Hindlimb muscle (tissue), 1 donor: ENCODE measurements at regions not wholly inside any gene's neighbourhood (a gene's known extent, or its start where the extent isn't known, plus 50 kb on each side); places are given as distances from the start of the nearest gene placed in this dataset.
"Not testable (repeated sequence)": the region's sequence is repeated elsewhere in the genome, so short reads cannot be mapped to it uniquely, and the experiment has no call there.

Source experiments
- DNase-seq: peaks from one replicate; pipeline ENCODE4 v3.0.0-alpha.2; 2013

- no peak for DNase-seq
Observed at GRCh38 chrX:26851981-26852380, 611.2 kb downstream of the PPP4R3C start.

- DNase-seq = no peak
Observed at GRCh38 chrX:26848511-26848910, 614.6 kb downstream of the PPP4R3C start.

- no peak for DNase-seq
Observed at GRCh38 chrX:26845056-26845455, 618.1 kb downstream of the PPP4R3C start.

GRCh38 chrX:26822448-26822847 lies 606.5 kb downstream of the MAGEB5 start:
- no peak for DNase-seq

- DNase-seq = no peak
Observed at GRCh38 chrX:26789751-26790150, 573.8 kb downstream of the MAGEB5 start.

- DNase-seq = no peak
Observed at GRCh38 chrX:26788402-26788998, 572.5 kb downstream of the MAGEB5 start.

GRCh38 chrX:26783512-26784225 lies 567.7 kb downstream of the MAGEB5 start:
- no peak for DNase-seq

- DNase-seq = no peak
Observed at GRCh38 chrX:26778320-26778888, 562.4 kb downstream of the MAGEB5 start.

GRCh38 chrX:26762253-26762652 lies 546.3 kb downstream of the MAGEB5 start:
- no peak for DNase-seq

- not testable (repeated sequence) for DNase-seq
Observed at GRCh38 chrX:26755760-26756159, 539.8 kb downstream of the MAGEB5 start.

- DNase-seq = no peak
Observed at GRCh38 chrX:26747877-26748276, 531.9 kb downstream of the MAGEB5 start.

GRCh38 chrX:26722666-26723428 lies 506.9 kb downstream of the MAGEB5 start:
- no peak for DNase-seq

GRCh38 chrX:26672571-26672970 lies 456.6 kb downstream of the MAGEB5 start:
- no peak for DNase-seq

GRCh38 chrX:26670521-26670920 lies 454.6 kb downstream of the MAGEB5 start:
- DNase-seq = no peak

- DNase-seq = no peak
Observed at GRCh38 chrX:26664919-26665318, 448.9 kb downstream of the MAGEB5 start.

- DNase-seq = no peak
Observed at GRCh38 chrX:26653050-26653449, 437.1 kb downstream of the MAGEB5 start.

- no peak for DNase-seq
Observed at GRCh38 chrX:26651755-26652154, 435.8 kb downstream of the MAGEB5 start.

GRCh38 chrX:26649534-26649933 lies 433.6 kb downstream of the MAGEB5 start:
- DNase-seq = no peak

GRCh38 chrX:26631385-26631784 lies 415.4 kb downstream of the MAGEB5 start:
- DNase-seq = no peak

GRCh38 chrX:26613956-26614355 lies 398.0 kb downstream of the MAGEB5 start:
- no peak for DNase-seq

GRCh38 chrX:26606971-26607370 lies 391.0 kb downstream of the MAGEB5 start:
- DNase-seq = peak; percentile 4

GRCh38 chrX:26597981-26598380 lies 382.0 kb downstream of the MAGEB5 start:
- no peak for DNase-seq

GRCh38 chrX:26590849-26591248 lies 374.9 kb downstream of the MAGEB5 start:
- DNase-seq = no peak
